ENCODE measurements at regions not wholly inside any gene's neighbourhood (a gene's known extent, or its start where the extent isn't known, plus 50 kb on each side); places are given as distances from the start of the nearest gene placed in this dataset.

DNA sequence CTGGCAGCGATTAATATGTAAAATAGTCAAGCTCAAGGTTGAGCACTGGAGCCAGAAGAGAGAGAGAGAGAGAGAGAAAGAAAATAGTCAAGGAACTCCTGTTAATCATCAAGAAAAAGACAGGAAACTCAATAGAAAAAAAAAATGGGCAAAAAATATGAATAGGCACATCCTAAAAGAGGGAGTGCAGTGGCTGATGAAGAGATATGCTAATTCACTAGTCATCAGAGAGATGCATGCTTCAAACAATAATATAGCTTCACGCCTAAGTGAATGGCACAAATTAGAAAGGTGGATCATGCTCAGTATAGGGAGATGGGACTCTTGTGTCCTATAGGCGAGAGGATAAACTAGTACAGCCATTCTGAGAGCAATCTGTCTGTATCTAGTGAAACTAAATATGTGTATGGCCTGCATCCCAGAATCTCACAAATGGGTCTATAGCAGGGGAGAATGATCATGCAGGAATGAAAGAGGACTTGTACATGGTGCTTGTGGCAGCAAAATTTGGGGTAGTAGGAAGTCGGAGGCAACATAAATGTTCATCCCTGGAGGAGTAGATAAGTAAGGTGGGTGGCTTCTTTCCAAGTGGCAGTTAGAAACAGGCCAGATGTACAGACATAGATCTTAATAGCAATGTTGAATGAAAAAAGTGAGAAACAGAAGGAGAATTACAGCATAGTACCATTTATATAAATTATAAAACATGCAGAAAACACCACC is 176.8 kb downstream of the VEGFA start:
- no peak for DNase-seq

GRCh38 chr6:43945768-43946080 is 175.7 kb downstream of the VEGFA start:
- DNase-seq = no peak

GRCh38 chr6:43944908-43945767 is 175.1 kb downstream of the VEGFA start:
- no peak for DNase-seq

DNA sequence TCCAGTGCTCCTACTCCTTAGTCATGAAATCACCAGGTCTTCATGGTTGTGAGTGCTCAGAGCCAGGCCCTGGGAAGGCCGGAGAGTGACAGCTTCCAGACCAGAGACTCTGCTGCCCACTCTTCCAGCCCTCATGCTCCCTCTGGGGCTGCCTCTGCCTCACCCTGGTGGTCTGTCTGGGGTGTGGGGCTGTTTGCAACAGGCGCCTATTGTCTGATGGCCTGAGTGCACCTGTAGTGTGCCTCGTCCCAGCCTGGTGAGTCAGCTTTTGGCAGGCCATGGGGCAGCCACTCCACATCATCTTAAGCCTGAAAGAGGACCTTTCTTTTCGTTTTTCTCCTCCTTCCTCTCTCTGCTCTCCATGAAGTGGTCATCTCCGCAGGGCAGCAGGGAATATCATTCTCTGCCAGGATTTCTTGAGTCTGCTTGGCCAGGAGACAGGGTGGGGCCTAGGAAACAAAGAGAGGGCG is 173.8 kb downstream of the VEGFA start:
- DNase-seq = no peak

DNA sequence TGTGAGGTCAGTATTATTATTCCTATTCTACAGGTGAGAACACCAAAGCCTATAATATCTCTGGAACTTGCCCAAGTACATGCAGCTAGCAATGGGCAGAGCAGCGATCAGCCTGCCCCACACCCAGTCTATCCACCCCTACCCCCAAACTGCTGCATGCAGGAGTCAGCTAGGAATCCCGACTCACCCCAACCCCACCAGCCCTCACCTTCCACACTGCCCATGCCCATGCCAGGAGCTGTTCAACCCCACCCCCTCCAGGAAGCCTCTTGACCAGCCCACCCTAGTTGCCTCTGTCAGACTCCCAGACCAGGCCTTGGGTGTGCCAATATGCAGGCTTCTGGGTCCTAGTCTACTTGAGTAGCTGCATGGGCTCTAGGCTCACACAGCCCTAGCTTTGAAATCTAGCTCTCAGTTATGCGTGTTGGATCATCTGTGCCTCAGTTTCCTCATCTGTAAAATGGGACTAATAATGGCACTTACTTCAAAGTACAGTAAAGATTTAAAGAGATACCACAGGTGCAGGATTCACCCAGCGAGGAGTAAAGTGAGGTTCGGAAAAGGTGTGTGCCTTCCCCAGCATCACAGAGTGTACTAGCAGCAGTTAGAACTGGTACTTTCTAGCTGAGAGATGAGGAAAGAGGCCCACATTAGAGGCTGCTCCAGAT is 173.2 kb downstream of the VEGFA start:
- DNase-seq = no peak

- DNase-seq = no peak
Measured at GRCh38 chr6:43942616-43943015, 172.6 kb downstream of the VEGFA start.

DNA sequence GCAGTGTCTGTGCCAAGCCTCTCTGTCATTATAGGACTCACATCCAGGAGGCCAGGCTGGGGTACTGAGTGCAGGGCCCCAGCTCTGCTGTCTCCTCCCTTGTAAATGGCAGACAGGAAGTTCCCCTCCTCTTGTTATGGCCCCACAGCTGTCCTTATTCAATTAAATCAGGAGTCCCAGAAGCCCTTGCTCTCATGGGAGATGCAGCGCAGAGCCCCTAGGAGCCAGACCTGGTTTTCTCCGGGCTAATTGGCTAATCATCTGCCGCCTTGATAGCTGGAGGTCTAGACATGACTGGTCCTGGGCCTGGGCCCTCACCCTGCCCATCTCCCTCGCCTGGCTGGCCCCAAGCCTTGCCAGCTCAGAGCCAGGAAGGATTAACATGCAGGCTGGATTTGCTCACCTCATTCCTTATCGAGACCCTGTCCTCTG is 172.0 kb downstream of the VEGFA start:
- no peak for DNase-seq

GRCh38 chr6:43941174-43941573 is 171.2 kb downstream of the VEGFA start:
- no peak for DNase-seq

GRCh38 chr6:43940393-43941087 is 170.5 kb downstream of the VEGFA start:
- no peak for DNase-seq

DNA sequence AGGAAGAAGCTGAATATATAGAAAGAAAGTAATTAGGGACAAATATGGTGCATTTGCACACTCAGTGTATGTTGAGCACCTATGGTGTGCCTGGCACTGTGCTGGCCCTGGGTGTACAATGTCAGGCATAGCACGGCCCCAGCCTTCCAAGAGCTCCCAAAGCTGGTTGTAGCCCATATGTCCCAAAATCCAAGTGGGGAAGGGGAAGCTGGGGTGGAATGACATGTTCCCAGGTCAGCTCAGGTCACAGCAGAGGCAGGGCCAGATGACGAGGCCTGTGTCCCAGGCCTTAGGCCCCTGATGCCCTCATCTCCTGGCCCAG is 170.0 kb downstream of the VEGFA start:
- DNase-seq = no peak

DNA sequence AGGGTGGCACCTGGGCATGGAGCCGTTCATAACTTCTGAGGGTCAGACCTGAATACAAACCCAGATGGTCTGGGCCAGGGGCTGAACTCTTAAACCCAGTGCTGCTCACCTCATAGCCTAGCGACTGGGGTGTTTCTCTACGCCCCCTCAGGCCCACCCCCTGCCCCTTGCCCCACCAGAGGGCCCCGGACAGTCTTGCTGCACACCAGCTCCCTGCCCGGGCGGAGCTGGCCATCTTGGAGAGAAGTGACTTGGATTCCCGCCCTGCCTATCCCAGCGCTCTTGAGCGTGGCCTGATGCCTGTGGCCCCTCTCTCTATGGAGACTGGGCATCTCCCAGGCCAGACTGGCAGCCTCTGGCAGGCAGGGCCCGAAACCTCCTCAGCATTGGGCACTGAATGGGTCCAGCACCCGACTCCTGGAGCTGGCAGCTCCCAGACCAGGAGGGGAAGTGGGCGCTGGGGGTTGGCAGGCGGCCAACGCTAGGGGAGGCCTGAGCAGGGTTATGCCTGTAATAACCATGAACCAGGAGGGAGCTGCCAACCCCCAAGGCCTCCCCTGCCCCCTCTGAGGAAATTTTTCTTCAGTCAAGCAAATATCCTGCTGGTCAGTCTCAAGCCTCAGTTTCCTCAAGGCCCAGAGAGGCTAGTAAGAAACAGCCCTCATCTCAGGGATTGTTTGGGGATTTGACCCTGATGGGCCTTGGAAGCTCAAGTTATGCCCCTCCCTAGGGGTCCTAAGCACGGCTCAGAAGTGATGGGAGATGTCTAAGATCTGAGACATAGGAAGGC is 169.5 kb downstream of the VEGFA start:
- no peak for DNase-seq

DNA sequence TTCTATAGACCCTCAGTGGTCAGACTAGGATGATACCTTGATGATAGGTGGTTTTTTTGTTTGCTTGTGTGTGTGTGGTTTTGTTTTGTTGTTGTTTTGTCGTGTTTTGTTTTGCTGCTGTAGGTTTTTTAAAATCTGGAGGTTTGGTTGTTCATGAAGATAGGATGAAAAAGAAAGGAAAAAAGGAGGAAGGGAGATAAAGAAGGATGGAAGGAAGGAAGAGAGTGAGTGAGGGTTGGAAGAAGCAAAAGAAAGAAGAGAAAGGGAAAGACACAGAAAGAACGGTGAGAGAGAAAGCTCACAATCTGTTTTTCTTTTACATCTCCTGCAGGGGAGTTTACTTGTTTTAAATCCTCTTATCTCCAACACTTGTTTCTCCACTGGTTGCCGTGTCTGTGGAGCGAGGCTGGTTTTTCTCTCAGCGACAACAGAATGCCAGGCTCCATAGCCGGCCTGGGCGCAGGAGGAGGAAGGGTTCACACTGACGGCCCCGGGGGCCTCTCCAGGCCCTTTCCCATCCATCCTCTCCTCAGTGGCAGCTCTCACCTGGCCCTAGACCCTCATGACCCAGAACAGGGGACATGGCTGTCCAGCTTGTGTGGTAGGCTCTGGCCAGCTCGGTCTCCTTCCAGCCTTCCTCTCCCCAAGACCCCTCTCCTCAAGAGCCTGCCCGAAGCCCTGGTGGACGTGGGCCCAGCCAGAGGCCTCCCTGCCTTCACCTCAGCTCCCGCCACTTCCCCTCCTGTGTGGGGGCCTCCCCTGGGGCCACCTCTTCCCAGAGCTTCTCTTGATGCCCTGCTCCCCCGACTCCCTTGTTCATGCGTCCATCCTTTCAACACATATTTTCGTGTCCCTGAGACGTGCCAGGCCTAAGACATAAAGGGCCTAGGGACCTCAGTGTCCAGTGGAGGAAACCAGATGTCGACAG is 168.4 kb downstream of the VEGFA start:
- no peak for DNase-seq

DNA sequence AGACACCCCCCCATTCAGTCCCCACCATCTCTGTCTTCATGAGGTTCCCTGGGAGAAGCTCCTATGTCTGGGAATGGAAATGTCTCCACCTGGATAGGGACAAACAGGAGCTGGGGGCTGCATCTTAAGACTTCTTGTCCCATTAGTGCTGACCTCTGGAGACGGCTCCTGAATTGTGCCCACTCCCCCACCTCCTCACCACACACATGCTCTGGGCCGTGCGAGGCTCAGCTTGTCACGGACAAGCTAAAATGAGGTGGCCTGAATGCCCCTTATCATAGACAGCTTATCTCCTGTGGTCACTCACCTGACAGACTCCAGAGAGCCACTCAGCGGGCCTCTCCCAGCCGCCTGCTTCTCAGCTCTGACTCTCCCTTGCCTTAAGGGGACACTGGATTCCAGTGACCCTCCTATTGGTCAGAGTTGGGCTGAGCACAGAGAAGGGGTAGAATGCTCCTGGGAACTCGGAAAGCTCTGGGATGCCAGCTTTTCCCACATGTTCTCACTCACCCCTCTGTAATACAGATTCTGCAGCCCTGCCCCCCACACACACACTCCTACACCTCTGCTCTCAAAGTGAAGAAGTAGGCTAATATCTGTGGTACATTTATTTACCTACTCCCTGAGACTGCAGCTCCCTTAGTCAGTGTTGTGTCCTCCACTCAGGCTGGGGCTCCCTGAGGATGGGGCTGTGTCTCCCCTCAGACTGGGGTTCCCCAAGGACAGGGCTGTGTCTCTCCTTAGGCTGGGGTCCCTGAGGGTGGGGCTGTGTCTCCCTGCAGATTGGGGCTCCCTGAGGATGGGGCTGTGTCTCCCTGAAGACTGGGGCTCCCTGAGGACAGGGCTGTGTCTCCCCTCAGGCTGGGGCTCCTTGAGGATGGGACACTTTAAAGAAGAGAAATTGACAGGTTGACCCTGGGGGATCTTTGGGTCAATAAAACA is 167.5 kb downstream of the VEGFA start:
- DNase-seq = no peak

DNA sequence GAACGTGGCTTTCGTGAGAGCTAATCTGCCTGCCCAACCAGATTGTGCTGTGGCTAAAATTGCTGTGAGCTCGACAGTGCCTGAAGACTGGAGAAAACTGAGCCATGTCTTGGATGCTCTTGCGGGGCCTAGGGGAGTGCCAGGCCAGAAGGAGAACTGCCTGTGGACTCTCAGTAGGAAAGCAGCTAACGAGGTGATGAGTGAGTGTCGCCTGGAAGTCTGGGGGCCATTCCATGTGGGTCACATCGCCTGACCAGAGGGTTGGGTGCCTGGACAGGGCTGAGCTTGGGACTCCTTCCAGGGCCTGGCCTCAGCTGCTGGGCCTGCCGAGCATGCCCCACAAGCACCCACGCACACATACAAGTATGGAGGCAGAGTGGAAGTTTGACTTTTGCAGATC is 166.5 kb downstream of the VEGFA start:
- DNase-seq = no peak

DNA sequence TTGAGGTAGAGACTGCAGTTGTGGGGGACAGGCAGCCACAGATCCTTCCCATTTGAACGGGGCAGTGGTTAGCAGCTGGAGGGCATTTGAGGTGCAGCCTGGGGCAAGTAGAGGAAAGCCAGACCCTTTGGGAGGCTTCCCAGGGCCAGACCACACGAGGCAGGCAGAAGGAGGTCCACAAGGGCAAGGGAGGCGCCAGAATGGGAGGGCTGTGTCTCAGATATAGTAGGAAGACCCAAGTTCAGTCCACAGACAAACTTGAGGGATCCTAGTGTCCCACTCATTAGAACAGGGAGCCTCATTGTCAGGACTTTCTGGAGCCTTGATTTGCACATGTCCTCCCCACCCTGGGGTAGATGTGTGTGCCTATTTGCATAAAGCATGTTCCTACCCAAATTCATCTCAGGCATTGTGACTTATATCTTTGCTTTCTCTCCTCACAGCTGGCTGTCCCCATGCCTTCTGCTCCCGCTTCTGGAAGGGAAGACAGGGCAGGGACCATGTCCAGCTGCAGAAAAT is 166.0 kb downstream of the VEGFA start:
- no peak for DNase-seq

- DNase-seq = no peak
Measured at GRCh38 chr6:43934803-43935602, 165.0 kb downstream of the VEGFA start.

DNA sequence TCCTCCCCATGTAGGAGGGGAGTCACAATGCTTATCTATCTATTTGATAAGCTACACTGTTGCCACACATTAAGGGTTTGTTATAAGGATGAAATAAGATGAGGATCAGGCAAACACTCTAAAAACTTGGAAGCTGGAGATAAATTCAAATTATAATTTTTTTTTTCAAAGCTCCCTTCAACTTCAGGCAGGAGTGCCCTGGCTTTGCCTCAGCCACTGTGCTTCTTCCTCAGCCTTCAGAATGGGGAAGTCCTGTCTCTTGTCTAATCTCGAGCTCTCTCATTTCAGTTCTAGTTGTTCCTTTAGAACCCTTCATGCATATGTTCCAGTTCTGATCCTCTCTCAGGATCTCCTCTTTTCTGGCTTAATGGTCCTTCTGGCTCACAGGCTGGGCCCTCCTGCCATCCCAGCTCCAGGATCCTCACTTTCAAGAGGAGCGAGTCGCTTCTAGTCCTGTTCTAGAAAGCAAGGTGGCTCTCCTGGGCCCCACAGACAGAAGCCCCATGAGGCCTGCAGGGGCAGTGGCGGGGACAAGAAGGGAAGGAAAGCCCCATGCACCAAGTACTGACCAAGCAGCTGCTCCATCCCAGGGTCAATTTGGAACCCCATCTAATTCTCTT is 164.3 kb downstream of the VEGFA start:
- no peak for DNase-seq

GRCh38 chr6:43933148-43933885 is 163.3 kb downstream of the VEGFA start:
- DNase-seq = no peak

Data from NCI-H1105 (cell line).